Activated CD4-positive, alpha-beta T cell treated with anti-CD3 and anti-CD28 coated beads, Interleukin-2, amount 10 ng/mL, durations not matched to agents 24 days and 14 days (primary cell): ENCODE measurements at regions not wholly inside any gene's neighbourhood (a gene's known extent, or its start where the extent isn't known, plus 50 kb on each side); places are given as distances from the start of the nearest gene placed in this dataset.
"Not testable (repeated sequence)": the region's sequence is repeated elsewhere in the genome, so short reads cannot be mapped to it uniquely, and the experiment has no call there.

Experiments
- DNase-seq: peaks from one replicate; pipeline ENCODE4 v3.0.0; 2022
- H3K27ac Mint-ChIP-seq: one replicate; pipeline ENCODE4 v1.8.0; 2022; ENCODE audit warnings: mild to moderate bottlenecking, mixed read lengths
- H3K27me3 Mint-ChIP-seq: one replicate; pipeline ENCODE4 v1.8.0; 2022; ENCODE audit warnings: mixed read lengths
- H3K36me3 Mint-ChIP-seq: one replicate; pipeline ENCODE4 v1.8.0; 2022; ENCODE audit warnings: low read depth, mild to moderate bottlenecking, mixed read lengths
- H3K4me1 Mint-ChIP-seq: one replicate; pipeline ENCODE4 v1.8.0; 2021; ENCODE audit warnings: mixed read lengths
- H3K4me3 Mint-ChIP-seq: one replicate; pipeline ENCODE4 v1.8.0; 2022; ENCODE audit warnings: mild to moderate bottlenecking, moderate library complexity, mixed read lengths
- H3K9me3 Mint-ChIP-seq: one replicate; pipeline ENCODE4 v1.8.0; 2021; ENCODE audit warnings: mixed read lengths
- intact Hi-C: fragments of 100-400 bp; cut with micrococcal nuclease; formaldehyde crosslinking; loops from one replicate; pipeline ENCODE4 v1.15.1; 2023

GRCh38 chr10:61037261-61037830 lies 93.4 kb upstream of the RHOBTB1 start:
- H3K36me3 Mint-ChIP-seq, DNase-seq, H3K4me3 Mint-ChIP-seq, intact Hi-C loops, H3K27ac Mint-ChIP-seq, H3K27me3 Mint-ChIP-seq, H3K4me1 Mint-ChIP-seq, H3K9me3 Mint-ChIP-seq: not testable (repeated sequence)

GRCh38 chr10:61036148-61036547 lies 92.2 kb upstream of the RHOBTB1 start:
- H3K27me3 Mint-ChIP-seq, H3K9me3 Mint-ChIP-seq, H3K36me3 Mint-ChIP-seq, H3K4me3 Mint-ChIP-seq, DNase-seq, intact Hi-C loops, H3K4me1 Mint-ChIP-seq, H3K27ac Mint-ChIP-seq: not testable (repeated sequence)

- intact Hi-C loops: no loop called here
- DNase-seq: no peak
- Mint-ChIP-seq H3K4me3 (no peak overlapping the region), H3K36me3 (no peaks in the 10 kb centered on the region), H3K27me3 (peaks cover 6% of the 10 kb centered on the region), H3K4me1 (no peaks in the 10 kb centered on the region), H3K9me3 (no peaks in the 10 kb centered on the region), H3K27ac (no peak overlapping the region)
These were observed 87.4 kb upstream of the RHOBTB1 start for GRCh38 chr10:61031341-61031740.

- H3K27ac Mint-ChIP-seq: no peak overlapping the region
- H3K27me3 Mint-ChIP-seq: peaks cover 6% of the 10 kb centered on the region
- H3K4me1 Mint-ChIP-seq: no peaks in the 10 kb centered on the region
- H3K36me3 Mint-ChIP-seq: no peaks in the 10 kb centered on the region
- no peak for DNase-seq
- H3K9me3 Mint-ChIP-seq: no peaks in the 10 kb centered on the region
- intact Hi-C loops: no loop called here
- H3K4me3 Mint-ChIP-seq: no peak overlapping the region
These were observed 85.4 kb upstream of the RHOBTB1 start for GRCh38 chr10:61029411-61029810.

- H3K4me1 Mint-ChIP-seq: no peaks in the 10 kb centered on the region
- intact Hi-C loops: no loop called here
- peaks cover 7% of the 10 kb centered on the region for H3K27me3 Mint-ChIP-seq
- no peaks in the 10 kb centered on the region for H3K36me3 Mint-ChIP-seq
- H3K27ac Mint-ChIP-seq: no peak overlapping the region
- no peak overlapping the region for H3K4me3 Mint-ChIP-seq
- no peak for DNase-seq
- H3K9me3 Mint-ChIP-seq: no peaks in the 10 kb centered on the region
These were observed 84.9 kb upstream of the RHOBTB1 start for GRCh38 chr10:61028861-61029361.

GRCh38 chr10:61024856-61025201 lies 80.8 kb upstream of the RHOBTB1 start:
- DNase-seq: no peak
- intact Hi-C loops: no loop called here
- Mint-ChIP-seq H3K36me3 (no peaks in the 10 kb centered on the region), H3K27ac (no peak overlapping the region), H3K4me3 (no peak overlapping the region), H3K9me3 (no peaks in the 10 kb centered on the region), H3K4me1 (no peaks in the 10 kb centered on the region), H3K27me3 (peaks cover 13% of the 10 kb centered on the region)

- intact Hi-C loops: no loop called here
- no peak for DNase-seq
- peaks cover 13% of the 10 kb centered on the region for H3K27me3 Mint-ChIP-seq
- H3K36me3 Mint-ChIP-seq: no peaks in the 10 kb centered on the region
- no peaks in the 10 kb centered on the region for H3K9me3 Mint-ChIP-seq
- H3K27ac Mint-ChIP-seq: no peak overlapping the region
- no peaks in the 10 kb centered on the region for H3K4me1 Mint-ChIP-seq
- no peak overlapping the region for H3K4me3 Mint-ChIP-seq
These were observed 80.3 kb upstream of the RHOBTB1 start for GRCh38 chr10:61024151-61024855.

GRCh38 chr10:61023053-61023452 lies 79.1 kb upstream of the RHOBTB1 start:
- Mint-ChIP-seq H3K27ac (no peak overlapping the region), H3K4me1 (no peaks in the 10 kb centered on the region), H3K36me3 (no peaks in the 10 kb centered on the region), H3K4me3 (no peak overlapping the region), H3K9me3 (no peaks in the 10 kb centered on the region), H3K27me3 (peaks cover 9% of the 10 kb centered on the region)
- no peak for DNase-seq
- intact Hi-C loops: no loop called here

GRCh38 chr10:61021926-61022325 lies 77.9 kb upstream of the RHOBTB1 start:
- intact Hi-C loops: no loop called here
- H3K27me3 Mint-ChIP-seq: peaks cover 11% of the 10 kb centered on the region

GRCh38 chr10:61020420-61021158 lies 76.6 kb upstream of the RHOBTB1 start:
- H3K27me3 Mint-ChIP-seq: peaks cover 18% of the 10 kb centered on the region
- H3K4me1 Mint-ChIP-seq: no peaks in the 10 kb centered on the region
- no peak overlapping the region for H3K4me3 Mint-ChIP-seq
- no peak for DNase-seq
- H3K9me3 Mint-ChIP-seq: no peaks in the 10 kb centered on the region
- H3K27ac Mint-ChIP-seq: no peak overlapping the region
- no peaks in the 10 kb centered on the region for H3K36me3 Mint-ChIP-seq
- intact Hi-C loops: no loop called here

More at GRCh38 chr10:61021926-61022325, 77.9 kb upstream of the RHOBTB1 start:
- no peaks in the 10 kb centered on the region for H3K36me3 Mint-ChIP-seq
- no peaks in the 10 kb centered on the region for H3K9me3 Mint-ChIP-seq
- H3K4me3 Mint-ChIP-seq: no peak overlapping the region
- no peak for DNase-seq
- no peaks in the 10 kb centered on the region for H3K4me1 Mint-ChIP-seq
- no peak overlapping the region for H3K27ac Mint-ChIP-seq

- H3K4me1 Mint-ChIP-seq: no peaks in the 10 kb centered on the region
- DNase-seq: no peak
- no peak overlapping the region for H3K27ac Mint-ChIP-seq
- no peaks in the 10 kb centered on the region for H3K36me3 Mint-ChIP-seq
- H3K4me3 Mint-ChIP-seq: no peak overlapping the region
- peaks cover 16% of the 10 kb centered on the region for H3K27me3 Mint-ChIP-seq
- intact Hi-C loops: no loop called here
- no peaks in the 10 kb centered on the region for H3K9me3 Mint-ChIP-seq
These were observed 74.2 kb upstream of the RHOBTB1 start for GRCh38 chr10:61018146-61018545.

GRCh38 chr10:61016630-61017029 lies 72.6 kb upstream of the RHOBTB1 start:
- H3K27me3 Mint-ChIP-seq: peaks cover 14% of the 10 kb centered on the region
- no peak overlapping the region for H3K27ac Mint-ChIP-seq
- no peak overlapping the region for H3K4me3 Mint-ChIP-seq
- intact Hi-C loops: no loop called here
- DNase-seq: no peak
- no peaks in the 10 kb centered on the region for H3K9me3 Mint-ChIP-seq
- no peaks in the 10 kb centered on the region for H3K4me1 Mint-ChIP-seq
- H3K36me3 Mint-ChIP-seq: no peaks in the 10 kb centered on the region

GRCh38 chr10:61016007-61016406 lies 72.0 kb upstream of the RHOBTB1 start:
- intact Hi-C loops: no loop called here
- Mint-ChIP-seq H3K36me3 (no peaks in the 10 kb centered on the region), H3K9me3 (no peaks in the 10 kb centered on the region), H3K4me1 (no peaks in the 10 kb centered on the region), H3K27ac (no peak overlapping the region), H3K27me3 (peaks cover 14% of the 10 kb centered on the region), H3K4me3 (no peak overlapping the region)
- DNase-seq: no peak

GRCh38 chr10:61010863-61011262 lies 66.9 kb upstream of the RHOBTB1 start:
- Mint-ChIP-seq H3K27ac (no peak overlapping the region), H3K4me3 (no peak overlapping the region), H3K9me3 (no peaks in the 10 kb centered on the region), H3K27me3 (peaks cover 10% of the 10 kb centered on the region), H3K36me3 (no peaks in the 10 kb centered on the region), H3K4me1 (no peaks in the 10 kb centered on the region)
- intact Hi-C loops: no loop called here
- no peak for DNase-seq
